ENCODE measurements at regions not wholly inside any gene's neighbourhood (a gene's known extent, or its start where the extent isn't known, plus 50 kb on each side); places are given as distances from the start of the nearest gene placed in this dataset.
"Not testable (repeated sequence)": the region's sequence is repeated elsewhere in the genome, so short reads cannot be mapped to it uniquely, and the experiment has no call there.

- no peak for DNase-seq
Measured at GRCh38 chr11:57871231-57871630, 109.6 kb downstream of the CTNND1 start.

- no peak for DNase-seq
Measured at GRCh38 chr11:57873196-57873911, 111.8 kb downstream of the CTNND1 start.

- no peak for DNase-seq
Measured at GRCh38 chr11:57874981-57875380, 113.4 kb downstream of the CTNND1 start.

- no peak for DNase-seq
Measured at GRCh38 chr11:57881647-57882046, 120.0 kb downstream of the CTNND1 start.

- DNase-seq, result no peak
Measured at GRCh38 chr11:57883630-57884029, 122.0 kb downstream of the CTNND1 start.

- DNase-seq, result no peak
Measured at GRCh38 chr11:57885298-57886050, 123.9 kb downstream of the CTNND1 start.

GRCh38 chr11:57888386-57888785, 126.8 kb downstream of the CTNND1 start:
- DNase-seq, result no peak

- DNase-seq, result no peak
Measured at GRCh38 chr11:57890521-57890920, 128.9 kb downstream of the CTNND1 start.

GRCh38 chr11:57893200-57893599, 130.5 kb upstream of the OR9Q1 start:
- DNase-seq, result not testable (repeated sequence)

GRCh38 chr11:57896361-57897145, 127.1 kb upstream of the OR9Q1 start:
- no peak for DNase-seq

- no peak for DNase-seq
Measured at GRCh38 chr11:57899378-57899777, 124.3 kb upstream of the OR9Q1 start.

- no peak for DNase-seq
Measured at GRCh38 chr11:57900320-57900719, 123.4 kb upstream of the OR9Q1 start.

GRCh38 chr11:57901278-57901677, 122.4 kb upstream of the OR9Q1 start:
- DNase-seq, result no peak

GRCh38 chr11:57901756-57902155, 121.9 kb upstream of the OR9Q1 start:
- no peak for DNase-seq

- no peak for DNase-seq
Measured at GRCh38 chr11:57903011-57903410, 120.7 kb upstream of the OR9Q1 start.

GRCh38 chr11:57903441-57904123, 120.1 kb upstream of the OR9Q1 start:
- peak; percentile 3 for DNase-seq

- DNase-seq, result no peak
Measured at GRCh38 chr11:57904376-57904775, 119.3 kb upstream of the OR9Q1 start.

- DNase-seq, result no peak
Measured at GRCh38 chr11:57905439-57905838, 118.2 kb upstream of the OR9Q1 start.

- not testable (repeated sequence) for DNase-seq
Measured at GRCh38 chr11:57908399-57908798, 115.3 kb upstream of the OR9Q1 start.

GRCh38 chr11:57911522-57911921, 112.2 kb upstream of the OR9Q1 start:
- not testable (repeated sequence) for DNase-seq

GRCh38 chr11:57913715-57914704, 109.7 kb upstream of the OR9Q1 start:
- DNase-seq, result no peak

- no peak for DNase-seq
Measured at GRCh38 chr11:57917632-57918031, 106.0 kb upstream of the OR9Q1 start.
